Upper lobe of left lung (tissue), 6 donors: ENCODE measurements at regions not wholly inside any gene's neighbourhood (a gene's known extent, or its start where the extent isn't known, plus 50 kb on each side); places are given as distances from the start of the nearest gene placed in this dataset.

Experiments
- ATAC-seq, 2 donors: fragments of 200-7000 bp; cut with Tn5 transposase; one replicate each; pipeline ENCODE4 v1.9.1; 2022; ENCODE audit warnings: mild to moderate bottlenecking in 2 of 2, moderate library complexity in 2 of 2; ENCODE audit not compliant: low FRiP score in 2 of 2
- DNase-seq, 2 donors: peaks; one replicate each; pipeline ENCODE4 v3.0.0-alpha.2; 2019 to 2020
- H3K27ac ChIP-seq, 4 donors: fragments of 200-600 bp; sonication (generic); one replicate each; pipeline ENCODE4 v1.5.1; 2016 to 2019
- H3K27me3 ChIP-seq, 4 donors: fragments of 200-600 bp; sonication (generic); one replicate each; pipeline ENCODE4 v1.5.1; 2017 to 2019
- H3K36me3 ChIP-seq, 4 donors: fragments of 200-600 bp; sonication (generic); one replicate each; pipeline ENCODE4 v1.5.1; 2016 to 2019
- H3K4me1 ChIP-seq, 4 donors: fragments of 200-600 bp; sonication (generic); one replicate each; pipeline ENCODE4 v1.5.1; 2018 to 2019
- H3K4me3 ChIP-seq, 4 donors: fragments of 200-600 bp; sonication (generic); one replicate each; pipeline ENCODE4 v1.5.1; 2017 to 2019; ENCODE audit warnings: mild to moderate bottlenecking in 2 of 4, moderate library complexity in 1 of 4
- H3K9me3 ChIP-seq, 4 donors: fragments of 200-600 bp; sonication (generic); one replicate each; pipeline ENCODE4 v1.5.1; 2018 to 2019
- EP300 ChIP-seq, 4 donors: sonication (generic); formaldehyde crosslinking; IDR thresholded peaks; one replicate each; pipeline ENCODE4 v1.5.1; 2017; ENCODE audit warnings: antibody characterized with exemption in 4 of 4, control low read depth in 2 of 4
- POLR2A ChIP-seq, 4 donors: fragments of 450-650 bp; IDR thresholded peaks; one replicate each; pipeline ENCODE4 v1.5.1; 2016 to 2017; ENCODE audit warnings: antibody characterized with exemption in 4 of 4, mild to moderate bottlenecking in 2 of 4
- POLR2AphosphoS5 ChIP-seq, 2 donors: sonication (generic); formaldehyde crosslinking; IDR thresholded peaks; one replicate each; pipeline ENCODE4 v1.5.1; 2017; ENCODE audit warnings: antibody characterized with exemption in 2 of 2
- WGBS, 2 donors: methylation state at CpG; one replicate each; pipeline ENCODE4 v1.1.5; 2017 to 2018; 5-methylcytosine and 5-hydroxymethylcytosine counted together
- TF ChIP-seq, protein P1 (sequence below), 6 experiments: fragments of 450-650 bp in 4 of 6; fragments of 200-600 bp in 2 of 6; sonication (generic) in 2 of 6; IDR thresholded peaks; one replicate each; pipeline ENCODE4 v1.5.1; 2016 to 2019; ENCODE audit warnings: antibody characterized with exemption in 6 of 6
- donor health status: DM: no; HTN: no; CAD: no; lungs with moderate emphysema.
- donor health status: DM: no; HTN: yes; CAD: no; lungs with severe emphysema.

DNA sequence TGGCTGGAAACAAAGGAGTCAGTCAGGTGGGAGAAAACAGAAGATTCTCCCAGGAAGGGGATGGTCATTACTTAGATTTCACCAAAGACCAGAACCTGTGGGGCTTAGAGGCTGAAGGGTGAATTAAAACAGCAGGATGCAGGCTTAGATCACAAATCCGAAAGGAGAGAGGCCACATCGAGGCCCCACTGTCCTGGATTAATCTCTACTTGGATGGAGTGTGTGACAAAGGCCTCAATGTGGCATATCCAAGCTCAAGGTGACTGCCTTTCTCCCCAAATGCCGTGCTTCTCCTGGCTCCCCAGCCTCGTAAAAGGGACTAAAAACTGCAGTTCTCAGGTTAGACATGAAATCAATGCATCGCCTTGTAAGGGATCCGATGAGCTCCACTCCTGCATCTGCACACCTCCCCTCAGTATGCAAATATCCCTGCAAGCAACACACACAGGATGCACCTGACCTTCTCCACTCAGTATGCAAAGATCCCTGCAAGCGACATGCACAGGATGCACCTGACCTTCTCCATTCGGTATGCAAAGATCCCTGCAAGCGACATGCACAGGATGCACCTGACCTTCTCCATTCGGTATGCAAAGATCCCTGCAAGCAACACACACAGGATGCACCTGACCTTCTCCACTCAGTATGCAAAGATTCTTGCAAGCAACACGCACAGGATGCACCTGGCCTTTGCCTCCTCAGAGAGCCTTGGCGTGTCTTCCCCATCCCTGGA lies 447.4 kb downstream of the BRD1 start:
- H3K36me3 ChIP-seq = no peaks in the 10 kb centered on the region
- TF ChIP-seq POLR2A (IDR thresholded peaks at IDR 0.05) (no peak), EP300 (IDR thresholded peaks at IDR 0.05) (no peak), POLR2AphosphoS5 (IDR thresholded peaks at IDR 0.05) (no peak)
- TF ChIP-seq, protein P1, sequence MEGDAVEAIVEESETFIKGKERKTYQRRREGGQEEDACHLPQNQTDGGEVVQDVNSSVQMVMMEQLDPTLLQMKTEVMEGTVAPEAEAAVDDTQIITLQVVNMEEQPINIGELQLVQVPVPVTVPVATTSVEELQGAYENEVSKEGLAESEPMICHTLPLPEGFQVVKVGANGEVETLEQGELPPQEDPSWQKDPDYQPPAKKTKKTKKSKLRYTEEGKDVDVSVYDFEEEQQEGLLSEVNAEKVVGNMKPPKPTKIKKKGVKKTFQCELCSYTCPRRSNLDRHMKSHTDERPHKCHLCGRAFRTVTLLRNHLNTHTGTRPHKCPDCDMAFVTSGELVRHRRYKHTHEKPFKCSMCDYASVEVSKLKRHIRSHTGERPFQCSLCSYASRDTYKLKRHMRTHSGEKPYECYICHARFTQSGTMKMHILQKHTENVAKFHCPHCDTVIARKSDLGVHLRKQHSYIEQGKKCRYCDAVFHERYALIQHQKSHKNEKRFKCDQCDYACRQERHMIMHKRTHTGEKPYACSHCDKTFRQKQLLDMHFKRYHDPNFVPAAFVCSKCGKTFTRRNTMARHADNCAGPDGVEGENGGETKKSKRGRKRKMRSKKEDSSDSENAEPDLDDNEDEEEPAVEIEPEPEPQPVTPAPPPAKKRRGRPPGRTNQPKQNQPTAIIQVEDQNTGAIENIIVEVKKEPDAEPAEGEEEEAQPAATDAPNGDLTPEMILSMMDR (IDR thresholded peaks at IDR 0.05) = no peak
- DNase-seq (no peak), ATAC-seq (no peak)
- H3K9me3 ChIP-seq = no peaks in the 10 kb centered on the region
- 64 to 67% methylated on average over 11 to 12 of the region's 12 CpGs for WGBS, 2 donors
- H3K27me3 ChIP-seq = no peaks in the 10 kb centered on the region
- no peaks in the 10 kb centered on the region for H3K4me1 ChIP-seq
- no peak overlapping the region for H3K4me3 ChIP-seq
- H3K27ac ChIP-seq = no peak overlapping the region

DNA sequence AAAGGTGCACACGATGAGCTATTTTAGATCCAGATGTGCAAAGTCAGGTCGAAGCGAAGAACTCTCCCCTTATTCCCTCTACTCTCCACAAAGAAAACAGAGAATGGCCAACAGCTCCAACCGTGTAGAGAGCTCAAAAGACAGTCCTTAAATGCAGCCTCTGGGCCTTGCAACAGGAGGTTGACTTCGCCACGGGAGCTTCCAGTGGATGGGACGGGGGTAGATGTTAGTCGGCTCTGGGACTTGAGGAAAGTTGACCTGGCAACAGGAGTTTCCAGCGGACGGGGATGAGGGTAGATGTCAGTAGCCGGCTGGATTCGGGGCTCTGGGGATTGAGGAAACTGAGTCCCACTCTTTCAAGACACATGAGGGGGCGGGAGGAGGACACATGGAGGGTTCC lies 450.4 kb downstream of the BRD1 start:
- TF ChIP-seq POLR2AphosphoS5 (IDR thresholded peaks at IDR 0.05) (no peak), EP300 (IDR thresholded peaks at IDR 0.05) (no peak), POLR2A (IDR thresholded peaks at IDR 0.05) (no peak)
- TF ChIP-seq, protein P1 (IDR thresholded peaks at IDR 0.05) = no peak

GRCh38 chr22:49373801-49374226 lies 453.9 kb downstream of the BRD1 start:
- Histone ChIP-seq H3K27ac (no peak overlapping the region), H3K9me3 (no peaks in the 10 kb centered on the region), H3K4me3 (no peak overlapping the region), H3K36me3 (no peaks in the 10 kb centered on the region), H3K27me3 (no peaks in the 10 kb centered on the region), H3K4me1 (peaks cover 0 to 13% (median 3%) of the 10 kb centered on the region in 4 donors)
- no peak for DNase-seq
- TF ChIP-seq POLR2A (IDR thresholded peaks at IDR 0.05) (no peak), POLR2AphosphoS5 (IDR thresholded peaks at IDR 0.05) (no peak), EP300 (IDR thresholded peaks at IDR 0.05) (no peak)
- TF ChIP-seq, protein P1 (IDR thresholded peaks at IDR 0.05) = no peak
- ATAC-seq = no peak
- WGBS, 2 donors = 76 to 78% methylated on average over 11 to 17 of the region's 17 CpGs

More for the DNA sequence above, 450.4 kb downstream of the BRD1 start:
- DNase-seq (no peak), ATAC-seq (no peak)
- H3K9me3 ChIP-seq = no peaks in the 10 kb centered on the region
- H3K36me3 ChIP-seq = no peaks in the 10 kb centered on the region
- H3K27me3 ChIP-seq = no peaks in the 10 kb centered on the region
- H3K27ac ChIP-seq = no peak overlapping the region
- 84 to 85% methylated on average over 12 to 13 of the region's 13 CpGs for WGBS, 2 donors
- H3K4me1 ChIP-seq = peaks cover 0 to 3% (median 0%) of the 10 kb centered on the region in 4 donors
- H3K4me3 ChIP-seq = no peak overlapping the region

DNA sequence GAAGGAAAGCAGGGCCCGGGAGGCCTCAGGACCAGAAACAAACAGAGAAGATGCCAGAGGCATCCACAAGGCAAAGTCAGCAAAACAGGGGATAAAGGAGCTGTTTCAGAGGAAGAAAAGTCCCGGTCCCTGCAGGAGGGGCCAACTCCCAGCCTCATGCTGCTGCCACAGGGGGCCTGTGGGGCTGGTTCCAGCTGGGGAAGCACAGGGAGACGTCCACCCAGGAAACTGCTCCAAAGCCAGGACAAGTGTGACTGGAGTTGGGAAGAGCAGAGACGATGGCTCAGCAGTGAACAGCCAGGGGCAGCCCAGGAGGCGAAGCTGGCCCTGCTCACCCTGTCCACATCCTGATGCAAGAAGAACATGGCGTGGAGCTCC lies 454.4 kb downstream of the BRD1 start:
- DNase-seq (no peak), ATAC-seq (no peak)
- Histone ChIP-seq H3K9me3 (no peaks in the 10 kb centered on the region), H3K36me3 (no peaks in the 10 kb centered on the region), H3K27ac (no peak overlapping the region), H3K27me3 (no peaks in the 10 kb centered on the region), H3K4me3 (no peak overlapping the region), H3K4me1 (peaks cover 0 to 16% (median 3%) of the 10 kb centered on the region in 4 donors)
- 64 to 83% methylated on average over 4 to 6 of the region's 6 CpGs for WGBS, 2 donors
- TF ChIP-seq POLR2AphosphoS5 (IDR thresholded peaks at IDR 0.05) (no peak), POLR2A (IDR thresholded peaks at IDR 0.05) (no peak), EP300 (IDR thresholded peaks at IDR 0.05) (no peak)
- TF ChIP-seq, protein P1 (IDR thresholded peaks at IDR 0.05) = no peak
